GM19438 (cell line): ENCODE measurements at regions not wholly inside any gene's neighbourhood (a gene's known extent, or its start where the extent isn't known, plus 50 kb on each side); places are given as distances from the start of the nearest gene placed in this dataset.
A peak's percentile ranks its signal among the peaks of the same experiment; 100 is the strongest.
"Not testable (repeated sequence)": the region's sequence is repeated elsewhere in the genome, so short reads cannot be mapped to it uniquely, and the experiment has no call there.

Experiments used
- ATAC-seq: cut with Tn5 transposase; IDR thresholded peaks from one replicate; pipeline ENCODE4 v1.9.1; 2021; ENCODE audit warnings: low read depth; ENCODE audit not compliant: unreplicated experiment

- ATAC-seq: no peak
Measured at GRCh38 chr4:133385161-133385954, 236.3 kb downstream of the PCDH10 start.

- ATAC-seq: no peak
Measured at GRCh38 chr4:133379681-133380438, 230.8 kb downstream of the PCDH10 start.

- no peak for ATAC-seq
Measured at GRCh38 chr4:133377286-133377685, 228.2 kb downstream of the PCDH10 start.

GRCh38 chr4:133372699-133373098, 223.6 kb downstream of the PCDH10 start:
- ATAC-seq: no peak

GRCh38 chr4:133355633-133356032, 206.5 kb downstream of the PCDH10 start:
- ATAC-seq: no peak

GRCh38 chr4:133347409-133347808, 198.3 kb downstream of the PCDH10 start:
- no peak for ATAC-seq

GRCh38 chr4:133324491-133324890, 175.4 kb downstream of the PCDH10 start:
- no peak for ATAC-seq

- no peak for ATAC-seq
Measured at GRCh38 chr4:133323670-133324069, 174.6 kb downstream of the PCDH10 start.

- ATAC-seq: peak; percentile 78
Measured at GRCh38 chr4:133320576-133321170, 171.6 kb downstream of the PCDH10 start.

GRCh38 chr4:133316909-133317308, 167.8 kb downstream of the PCDH10 start:
- no peak for ATAC-seq

- ATAC-seq: no peak
Measured at GRCh38 chr4:133314991-133315390, 165.9 kb downstream of the PCDH10 start.

GRCh38 chr4:133287396-133287795, 138.3 kb downstream of the PCDH10 start:
- no peak for ATAC-seq

- no peak for ATAC-seq
Measured at GRCh38 chr4:133278591-133278990, 129.5 kb downstream of the PCDH10 start.

- not testable (repeated sequence) for ATAC-seq
Measured at GRCh38 chr4:133277940-133278339, 128.8 kb downstream of the PCDH10 start.

GRCh38 chr4:133275246-133275645, 126.2 kb downstream of the PCDH10 start:
- no peak for ATAC-seq

- no peak for ATAC-seq
Measured at GRCh38 chr4:133273401-133273800, 124.3 kb downstream of the PCDH10 start.

GRCh38 chr4:133270021-133270570, 121.0 kb downstream of the PCDH10 start:
- ATAC-seq: no peak

- no peak for ATAC-seq
Measured at GRCh38 chr4:133268205-133268604, 119.1 kb downstream of the PCDH10 start.

- not testable (repeated sequence) for ATAC-seq
Measured at GRCh38 chr4:133267506-133267905, 118.4 kb downstream of the PCDH10 start.

GRCh38 chr4:133266966-133267365, 117.9 kb downstream of the PCDH10 start:
- ATAC-seq: not testable (repeated sequence)

- ATAC-seq: not testable (repeated sequence)
Measured at GRCh38 chr4:133264251-133264650, 115.2 kb downstream of the PCDH10 start.
